Tibial nerve (tissue), 4 donors: ENCODE measurements at regions not wholly inside any gene's neighbourhood (a gene's known extent, or its start where the extent isn't known, plus 50 kb on each side); places are given as distances from the start of the nearest gene placed in this dataset.
"Not testable (repeated sequence)": the region's sequence is repeated elsewhere in the genome, so short reads cannot be mapped to it uniquely, and the experiment has no call there.

Experiments used
- EP300 ChIP-seq, 2 donors: sonication (generic); formaldehyde crosslinking; IDR thresholded peaks; one replicate each; pipeline ENCODE4 v1.6.1; 2017; ENCODE audit warnings: antibody characterized with exemption in 2 of 2, mild to moderate bottlenecking in 1 of 2
- POLR2A ChIP-seq, 2 donors: fragments of 450-650 bp; IDR thresholded peaks; one replicate each; pipeline ENCODE4 v1.6.1; 2017; ENCODE audit warnings: antibody characterized with exemption in 2 of 2, mild to moderate bottlenecking in 2 of 2, moderate library complexity in 2 of 2
- TF ChIP-seq, protein P1 (sequence below), 5 experiments: fragments of 200-600 bp in 3 of 5; fragments of 450-650 bp in 2 of 5; sonication (generic) in 3 of 5; IDR thresholded peaks; one replicate each; pipeline ENCODE4 v1.5.1; 2016 to 2019; ENCODE audit warnings: antibody characterized with exemption in 5 of 5, mild to moderate bottlenecking in 3 of 5, moderate library complexity in 2 of 5

DNA sequence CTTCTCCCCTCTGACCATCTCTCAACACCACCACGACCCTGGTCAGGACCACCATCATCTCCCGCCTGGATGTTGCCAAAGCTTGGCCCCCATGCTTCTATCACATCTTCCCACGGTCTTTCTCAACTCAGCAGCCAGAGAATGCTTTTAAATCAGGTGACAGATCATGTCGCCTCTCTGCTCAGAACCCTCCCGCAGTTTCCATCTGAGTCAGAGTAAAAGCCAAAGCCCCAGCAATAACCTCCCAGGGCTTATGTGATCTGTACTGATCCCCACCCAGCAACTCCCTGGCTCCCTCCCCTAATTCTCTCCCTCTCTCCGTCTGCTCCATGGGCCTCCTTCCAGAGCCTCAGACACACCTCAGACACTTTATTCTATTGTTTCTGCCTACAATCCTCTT is 193.1 kb downstream of the CEP170 start:
- not testable (repeated sequence) for TF ChIP-seq EP300, POLR2A (IDR thresholded peaks at IDR 0.05)
- TF ChIP-seq, protein P1, sequence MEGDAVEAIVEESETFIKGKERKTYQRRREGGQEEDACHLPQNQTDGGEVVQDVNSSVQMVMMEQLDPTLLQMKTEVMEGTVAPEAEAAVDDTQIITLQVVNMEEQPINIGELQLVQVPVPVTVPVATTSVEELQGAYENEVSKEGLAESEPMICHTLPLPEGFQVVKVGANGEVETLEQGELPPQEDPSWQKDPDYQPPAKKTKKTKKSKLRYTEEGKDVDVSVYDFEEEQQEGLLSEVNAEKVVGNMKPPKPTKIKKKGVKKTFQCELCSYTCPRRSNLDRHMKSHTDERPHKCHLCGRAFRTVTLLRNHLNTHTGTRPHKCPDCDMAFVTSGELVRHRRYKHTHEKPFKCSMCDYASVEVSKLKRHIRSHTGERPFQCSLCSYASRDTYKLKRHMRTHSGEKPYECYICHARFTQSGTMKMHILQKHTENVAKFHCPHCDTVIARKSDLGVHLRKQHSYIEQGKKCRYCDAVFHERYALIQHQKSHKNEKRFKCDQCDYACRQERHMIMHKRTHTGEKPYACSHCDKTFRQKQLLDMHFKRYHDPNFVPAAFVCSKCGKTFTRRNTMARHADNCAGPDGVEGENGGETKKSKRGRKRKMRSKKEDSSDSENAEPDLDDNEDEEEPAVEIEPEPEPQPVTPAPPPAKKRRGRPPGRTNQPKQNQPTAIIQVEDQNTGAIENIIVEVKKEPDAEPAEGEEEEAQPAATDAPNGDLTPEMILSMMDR (IDR thresholded peaks at IDR 0.05): not testable (repeated sequence)
